SU-DHL-6 (cell line): ENCODE measurements at regions not wholly inside any gene's neighbourhood (a gene's known extent, or its start where the extent isn't known, plus 50 kb on each side); places are given as distances from the start of the nearest gene placed in this dataset.

Experiments used
- H2AFZ ChIP-seq: fragments of 200-600 bp; sonication (generic); 2 replicates; pipeline ENCODE4 v1.6.1; 2014; ENCODE audit warnings: low read depth, mild to moderate bottlenecking, moderate library complexity, mixed read lengths, antibody characterized with exemption, low read length; ENCODE audit not compliant: severe bottlenecking
- H3F3A ChIP-seq: fragments of 200-600 bp; shearing (Covaris generic); 2 replicates; pipeline ENCODE4 v1.6.0; 2016; ENCODE audit warnings: antibody characterized with exemption, mild to moderate bottlenecking; ENCODE audit not compliant: insufficient read depth
- H3K27ac ChIP-seq: fragments of 200-600 bp; sonication (generic); 2 replicates; pipeline ENCODE4 v1.5.1; 2016; ENCODE audit warnings: low read depth, mild to moderate bottlenecking, low read length, moderate library complexity, mixed read lengths
- H3K27me3 ChIP-seq: fragments of 200-600 bp; sonication (generic), shearing (Covaris generic); 2 replicates; pipeline ENCODE4 v1.6.0; 2014; ENCODE audit warnings: mild to moderate bottlenecking, low read length
- H3K36me3 ChIP-seq: fragments of 200-600 bp; sonication (generic); 2 replicates; pipeline ENCODE4 v1.6.1; 2014; ENCODE audit warnings: mild to moderate bottlenecking, low read length, mixed read lengths
- H3K4me2 ChIP-seq: fragments of 300-600, 200-600 bp; shearing (Covaris generic), sonication (generic); 2 replicates; pipeline ENCODE4 v1.6.0; 2014; ENCODE audit warnings: low read length, low read depth, mild to moderate bottlenecking; ENCODE audit not compliant: poor library complexity, severe bottlenecking
- H3K4me3 ChIP-seq: fragments of 200-600 bp; sonication (generic); 2 replicates; pipeline ENCODE4 v1.5.1; 2014; ENCODE audit warnings: antibody characterized with exemption, low read length, mild to moderate bottlenecking, mixed read lengths; ENCODE audit not compliant: insufficient read depth, poor library complexity, severe bottlenecking
- H3K79me2 ChIP-seq: fragments of 200-600 bp; sonication (generic); 2 replicates; pipeline ENCODE4 v1.6.1; 2014; ENCODE audit warnings: mild to moderate bottlenecking, low read length, moderate library complexity; ENCODE audit not compliant: insufficient read depth
- H3K9ac ChIP-seq: fragments of 200-600 bp; sonication (generic); 2 replicates; pipeline ENCODE4 v1.7.0; 2014; ENCODE audit warnings: mild to moderate bottlenecking, low read length
- H3K9me2 ChIP-seq: fragments of 200-600 bp; sonication (generic); replicated peaks from 2 replicates; pipeline ENCODE4 v1.6.1; 2014; ENCODE audit warnings: low read length; ENCODE audit not compliant: insufficient read depth
- H3K9me3 ChIP-seq: fragments of 200-600 bp; sonication (generic); 2 replicates; pipeline ENCODE4 v1.6.1; 2014; ENCODE audit warnings: low read length, mixed read lengths; ENCODE audit not compliant: insufficient read depth
- H4K20me1 ChIP-seq: fragments of 200-600 bp; sonication (generic); 2 replicates; pipeline ENCODE4 v1.6.1; 2014; ENCODE audit warnings: low read depth, mild to moderate bottlenecking, antibody characterized with exemption, low read length, moderate library complexity, mixed read lengths
- EZH2phosphoT487 ChIP-seq: fragments of 200-600 bp; sonication (generic), shearing (Covaris generic); conservative IDR thresholded peaks from 2 replicates; pipeline ENCODE4 v1.6.1; 2018; ENCODE audit warnings: mild to moderate bottlenecking, antibody characterized with exemption, low read length, moderate library complexity, mixed read lengths
- TF ChIP-seq, protein P1 (sequence below): fragments of 200-600 bp; sonication (generic); IDR thresholded peaks from one replicate; pipeline ENCODE4 v1.5.1; 2017; ENCODE audit warnings: antibody characterized with exemption, mild to moderate bottlenecking, low read length, moderate library complexity; ENCODE audit not compliant: insufficient read depth, poor library complexity, severe bottlenecking

DNA sequence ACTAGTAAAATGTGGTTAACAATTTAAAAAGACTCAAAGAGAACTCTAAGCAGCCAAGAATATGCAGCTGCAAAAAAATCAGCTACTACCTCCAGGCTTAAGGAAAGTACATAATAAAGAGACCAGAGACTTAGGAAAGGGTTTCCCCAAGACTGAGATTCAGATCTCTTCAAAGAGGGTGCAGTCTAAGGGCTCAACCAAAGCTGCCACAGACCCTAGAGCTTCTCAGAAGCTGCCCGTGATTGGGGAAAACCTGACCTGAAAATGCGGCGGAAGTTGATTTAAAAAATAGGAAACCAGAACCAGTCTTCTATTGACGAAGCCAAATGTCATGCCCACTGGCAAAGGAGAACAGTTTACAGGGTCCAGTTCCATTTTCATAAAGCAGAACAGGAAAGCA is 516.8 kb upstream of the MARCKS start:
- Histone ChIP-seq H2AFZ (no peak overlapping the region), H3K4me2 (no peak overlapping the region), H3K9ac (no peak overlapping the region), H3K9me2 (no peaks in the 10 kb centered on the region), H3K36me3 (no peaks in the 10 kb centered on the region), H3K27ac (no peak overlapping the region), H3F3A (no peaks in the 10 kb centered on the region), H3K79me2 (no peaks in the 10 kb centered on the region), H4K20me1 (no peaks in the 10 kb centered on the region), H3K4me3 (no peak overlapping the region), H3K27me3 (no peaks in the 10 kb centered on the region), H3K9me3 (no peaks in the 10 kb centered on the region)
- TF ChIP-seq, protein P1, sequence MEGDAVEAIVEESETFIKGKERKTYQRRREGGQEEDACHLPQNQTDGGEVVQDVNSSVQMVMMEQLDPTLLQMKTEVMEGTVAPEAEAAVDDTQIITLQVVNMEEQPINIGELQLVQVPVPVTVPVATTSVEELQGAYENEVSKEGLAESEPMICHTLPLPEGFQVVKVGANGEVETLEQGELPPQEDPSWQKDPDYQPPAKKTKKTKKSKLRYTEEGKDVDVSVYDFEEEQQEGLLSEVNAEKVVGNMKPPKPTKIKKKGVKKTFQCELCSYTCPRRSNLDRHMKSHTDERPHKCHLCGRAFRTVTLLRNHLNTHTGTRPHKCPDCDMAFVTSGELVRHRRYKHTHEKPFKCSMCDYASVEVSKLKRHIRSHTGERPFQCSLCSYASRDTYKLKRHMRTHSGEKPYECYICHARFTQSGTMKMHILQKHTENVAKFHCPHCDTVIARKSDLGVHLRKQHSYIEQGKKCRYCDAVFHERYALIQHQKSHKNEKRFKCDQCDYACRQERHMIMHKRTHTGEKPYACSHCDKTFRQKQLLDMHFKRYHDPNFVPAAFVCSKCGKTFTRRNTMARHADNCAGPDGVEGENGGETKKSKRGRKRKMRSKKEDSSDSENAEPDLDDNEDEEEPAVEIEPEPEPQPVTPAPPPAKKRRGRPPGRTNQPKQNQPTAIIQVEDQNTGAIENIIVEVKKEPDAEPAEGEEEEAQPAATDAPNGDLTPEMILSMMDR, result no peak
- TF ChIP-seq EZH2phosphoT487, result no peak

- no peak overlapping the region for H3K27ac ChIP-seq
- H3K27me3 ChIP-seq, result no peaks in the 10 kb centered on the region
- no peaks in the 10 kb centered on the region for H3F3A ChIP-seq
- H3K36me3 ChIP-seq, result no peaks in the 10 kb centered on the region
- H3K79me2 ChIP-seq, result no peaks in the 10 kb centered on the region
- no peaks in the 10 kb centered on the region for H3K9me3 ChIP-seq
- H3K4me3 ChIP-seq, result no peak overlapping the region
- H4K20me1 ChIP-seq, result no peaks in the 10 kb centered on the region
- no peak overlapping the region for H3K9ac ChIP-seq
- no peak overlapping the region for H2AFZ ChIP-seq
- no peaks in the 10 kb centered on the region for H3K9me2 ChIP-seq
- TF ChIP-seq, protein P1, result no peak
- no peak for TF ChIP-seq EZH2phosphoT487
- no peak overlapping the region for H3K4me2 ChIP-seq
These were observed 513.2 kb upstream of the MARCKS start for GRCh38 chr6:113343940-113344339.

DNA sequence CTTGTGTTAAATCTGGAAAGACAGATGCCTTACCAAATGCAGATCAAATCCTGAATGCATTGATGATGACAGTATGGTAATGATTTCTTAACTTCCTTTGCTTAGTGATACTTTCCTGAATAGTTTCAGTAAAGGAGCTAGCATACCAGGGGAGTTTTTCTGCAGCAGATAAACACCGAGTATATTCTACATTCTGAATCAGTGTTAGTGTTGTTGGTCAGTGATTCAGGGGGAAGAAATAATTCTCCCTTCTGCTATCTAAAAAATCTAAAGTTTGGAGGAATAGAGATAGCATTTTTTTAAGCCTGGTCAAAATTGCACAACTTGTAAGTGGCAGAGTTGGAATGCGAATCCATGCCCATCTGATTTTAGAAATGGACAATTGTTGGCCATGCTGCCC is 512.2 kb upstream of the MARCKS start:
- Histone ChIP-seq H2AFZ (no peak overlapping the region), H3K4me3 (no peak overlapping the region), H3K4me2 (no peak overlapping the region), H3K79me2 (no peaks in the 10 kb centered on the region), H3K9me2 (no peaks in the 10 kb centered on the region), H3F3A (no peaks in the 10 kb centered on the region), H3K27me3 (no peaks in the 10 kb centered on the region), H4K20me1 (no peaks in the 10 kb centered on the region), H3K36me3 (no peaks in the 10 kb centered on the region), H3K9me3 (no peaks in the 10 kb centered on the region), H3K9ac (no peak overlapping the region), H3K27ac (no peak overlapping the region)
- no peak for TF ChIP-seq EZH2phosphoT487
- TF ChIP-seq, protein P1, result no peak
